ENCODE measurements at regions not wholly inside any gene's neighbourhood (a gene's known extent, or its start where the extent isn't known, plus 50 kb on each side); places are given as distances from the start of the nearest gene placed in this dataset.

GRCh38 chr5:142499591-142500226, 174.9 kb upstream of the SPRY4 start (continued):
- peak; percentile 63 for TF ChIP-seq RXRB (CRISPR knock-in tag; IDR thresholded peaks at IDR 0.05; ENCODE audit: borderline replicate concordance)
- TF ChIP-seq ZSCAN20 (CRISPR knock-in tag; IDR thresholded peaks at IDR 0.05; ENCODE audit: borderline replicate concordance): peak; percentile 41; the same call in 1 of the 2 replicates
- TF ChIP-seq HNF4G (IDR thresholded peaks at IDR 0.05; ENCODE audit: borderline replicate concordance, low read depth, low read length): peak; percentile 70; the same call in 1 of the 2 replicates
- TF ChIP-seq HNF4G (CRISPR knock-in tag; IDR thresholded peaks at IDR 0.05; ENCODE audit: borderline replicate concordance, low read depth): no peak
- TF ChIP-seq SMAD1 (CRISPR knock-in tag; IDR thresholded peaks at IDR 0.05; ENCODE audit: borderline replicate concordance, low read depth): no peak
- peak; percentile 90 for TF ChIP-seq ZNF644 (CRISPR knock-in tag; IDR thresholded peaks at IDR 0.05; ENCODE audit: low read depth)
- TF ChIP-seq MAZ (IDR thresholded peaks at IDR 0.05; ENCODE audit: borderline replicate concordance, low read depth, low read length): no peak
- no peak for TF ChIP-seq MAZ (CRISPR knock-in tag; IDR thresholded peaks at IDR 0.05; ENCODE audit: low read depth)
- no peak for TF ChIP-seq ZFP90 (CRISPR knock-in tag; IDR thresholded peaks at IDR 0.05; ENCODE audit: borderline replicate concordance)
- TF ChIP-seq SMAD3 (CRISPR knock-in tag; IDR thresholded peaks at IDR 0.05): 0 out of 2 replicates have a peak, but pooled peaks have one; percentile 33
- TF ChIP-seq ZBTB7B (CRISPR knock-in tag; IDR thresholded peaks at IDR 0.05): peak; percentile 17; the same call in 1 of the 2 replicates
- no peak for TF ChIP-seq GTF2F1 (IDR thresholded peaks at IDR 0.05; ENCODE audit: low read length)
- no peak for TF ChIP-seq AGO2 (optimal IDR thresholded peaks at IDR 0.05; ENCODE audit: low read depth, low read length)
- no peak for TF ChIP-seq ZNF724P (CRISPR knock-in tag; IDR thresholded peaks at IDR 0.05; ENCODE audit: borderline replicate concordance)
- TF ChIP-seq ZNF652 (CRISPR knock-in tag; IDR thresholded peaks at IDR 0.05; ENCODE audit: borderline replicate concordance, low read depth): peak; percentile 94
- TF ChIP-seq HNRNPUL1 (IDR thresholded peaks at IDR 0.05; ENCODE audit: low read depth, low read length): peak; percentile 93
- peak in 1 of 2 experiments; percentile 57; a peak in 1 of 4 replicates for TF ChIP-seq EP300 (IDR thresholded peaks at IDR 0.05; ENCODE audit: low read depth in 2 of 2, low read length in 2 of 2)
- no peak for TF ChIP-seq EP300 (CRISPR knock-in tag; IDR thresholded peaks at IDR 0.05; ENCODE audit: borderline replicate concordance)
- TF ChIP-seq THAP7 (CRISPR knock-in tag; IDR thresholded peaks at IDR 0.05): no peak
- 0 out of 2 replicates have a peak, but pooled peaks have one; percentile 42 for TF ChIP-seq ZNF567 (CRISPR knock-in tag; IDR thresholded peaks at IDR 0.05; ENCODE audit: borderline replicate concordance)
- TF ChIP-seq NONO (IDR thresholded peaks at IDR 0.05): no peak
- TF ChIP-seq NONO (CRISPR knock-in tag; conservative IDR thresholded peaks at IDR 0.05): no peak
- peak; percentile 71; the same call in 1 of the 2 replicates for TF ChIP-seq ZNF292 (CRISPR knock-in tag; IDR thresholded peaks at IDR 0.05; ENCODE audit: borderline replicate concordance, low read depth)
- no peak for TF ChIP-seq ZNF331 (CRISPR knock-in tag; IDR thresholded peaks at IDR 0.05)
- 0 out of 2 replicates have a peak, but pooled peaks have one; percentile 43 for TF ChIP-seq ZNF546 (CRISPR knock-in tag; conservative IDR thresholded peaks at IDR 0.05)
- TF ChIP-seq NR2F1 (CRISPR knock-in tag; IDR thresholded peaks at IDR 0.05): no peak
- no peak for TF ChIP-seq HMGXB4 (CRISPR knock-in tag; IDR thresholded peaks at IDR 0.05; ENCODE audit: borderline replicate concordance in 1 of 2, low read depth in 1 of 2)
- 0 out of 2 replicates have a peak, but pooled peaks have one; percentile 60 for TF ChIP-seq ARID2 (CRISPR knock-in tag; IDR thresholded peaks at IDR 0.05; ENCODE audit: borderline replicate concordance)
- no peak; the same call in 1 of the 2 replicates for TF ChIP-seq MEIS1 (CRISPR knock-in tag; IDR thresholded peaks at IDR 0.05; ENCODE audit: borderline replicate concordance)
